GM23338 (cell line): ENCODE measurements at regions not wholly inside any gene's neighbourhood (a gene's known extent, or its start where the extent isn't known, plus 50 kb on each side); places are given as distances from the start of the nearest gene placed in this dataset.

Experiments
- ATAC-seq: fragments of 200-7000 bp; cut with Tn5 transposase; 3 replicates; pipeline ENCODE4 v1.9.1; 2020
- DNase-seq: peaks from one replicate; pipeline ENCODE4 v3.0.0-alpha.2; 2015; ENCODE audit warnings: low spot score
- H2AFZ ChIP-seq: fragments of 200-600 bp; sonication (generic); 2 replicates; pipeline ENCODE4 v1.8.0; 2016; ENCODE audit warnings: antibody characterized with exemption, mild to moderate bottlenecking, moderate library complexity
- H3F3A ChIP-seq: fragments of 200-600 bp; sonication (generic); replicated peaks from 2 replicates; pipeline ENCODE4 v1.8.0; 2017; ENCODE audit warnings: antibody characterized with exemption, mixed run types, low read depth
- H3K27ac ChIP-seq: fragments of 200-600 bp; sonication (generic); 2 replicates; pipeline ENCODE4 v1.6.1; 2016; ENCODE audit warnings: low read depth
- H3K27me3 ChIP-seq: fragments of 200-600 bp; sonication (generic); 2 replicates; pipeline ENCODE4 v1.8.0; 2016; ENCODE audit warnings: mild to moderate bottlenecking, mixed run types, moderate library complexity; ENCODE audit not compliant: insufficient read depth
- H3K36me3 ChIP-seq: fragments of 200-600 bp; sonication (generic); 2 replicates; pipeline ENCODE4 v1.8.0; 2016; ENCODE audit warnings: mild to moderate bottlenecking; ENCODE audit not compliant: insufficient read depth
- H3K4me1 ChIP-seq: fragments of 200-600 bp; sonication (generic); 2 replicates; pipeline ENCODE4 v1.8.0; 2016; ENCODE audit warnings: mild to moderate bottlenecking, moderate library complexity; ENCODE audit not compliant: insufficient read depth
- H3K4me2 ChIP-seq: fragments of 200-600 bp; sonication (generic); 2 replicates; pipeline ENCODE4 v1.7.1; 2017; ENCODE audit warnings: mixed run types
- H3K4me3 ChIP-seq: fragments of 200-600 bp; sonication (generic); 2 replicates; pipeline ENCODE4 v1.6.1; 2016; ENCODE audit warnings: mixed run types
- H3K79me2 ChIP-seq: fragments of 200-600 bp; sonication (generic); replicated peaks from 2 replicates; pipeline ENCODE4 v1.8.0; 2017; ENCODE audit warnings: mild to moderate bottlenecking; ENCODE audit not compliant: insufficient read depth
- H3K9me2 ChIP-seq: fragments of 200-600 bp; sonication (generic); 2 replicates; pipeline ENCODE4 v1.8.0; 2017; ENCODE audit not compliant: insufficient read depth
- H4K20me1 ChIP-seq: fragments of 200-600 bp; sonication (generic); replicated peaks from 2 replicates; pipeline ENCODE4 v1.8.0; 2017; ENCODE audit warnings: mild to moderate bottlenecking; ENCODE audit not compliant: insufficient read depth
- H3K27ac Mint-ChIP-seq: 2 replicates; pipeline ENCODE4 v1.8.0; 2020; ENCODE audit warnings: inconsistent platforms, mild to moderate bottlenecking, moderate library complexity, mixed read lengths
- H3K27me3 Mint-ChIP-seq: 3 replicates; pipeline ENCODE4 v1.8.0; 2022; ENCODE audit warnings: low read depth, mild to moderate bottlenecking, moderate library complexity, mixed read lengths, inconsistent platforms; ENCODE audit not compliant: insufficient read depth, poor library complexity
- H3K36me3 Mint-ChIP-seq: 3 replicates; pipeline ENCODE4 v1.8.0; 2021; ENCODE audit warnings: low read depth, mild to moderate bottlenecking, inconsistent platforms, moderate library complexity, mixed read lengths
- H3K4me1 Mint-ChIP-seq: 3 replicates; pipeline ENCODE4 v1.8.0; 2020; ENCODE audit warnings: mild to moderate bottlenecking, inconsistent platforms, mixed read lengths
- H3K4me3 Mint-ChIP-seq: 3 replicates; pipeline ENCODE4 v1.8.0; 2021; ENCODE audit warnings: moderate library complexity, mild to moderate bottlenecking, inconsistent platforms, mixed read lengths
- H3K9me3 Mint-ChIP-seq: 3 replicates; pipeline ENCODE4 v1.8.0; 2020; ENCODE audit warnings: moderate library complexity, mild to moderate bottlenecking, inconsistent platforms, mixed read lengths
- CREB1 ChIP-seq: fragments of 250-450 bp; sonication (Bioruptor Pico); IDR thresholded peaks from 2 replicates; pipeline ENCODE4 v1.5.0; 2020; ENCODE audit warnings: low read depth, mild to moderate bottlenecking, moderate library complexity
- EZH2 ChIP-seq: fragments of 200-600 bp; sonication (generic); IDR thresholded peaks from one replicate; pipeline ENCODE4 v1.8.0; 2017; ENCODE audit warnings: antibody characterized with exemption, mild to moderate bottlenecking, low read depth; ENCODE audit not compliant: unreplicated experiment
- EZH2phosphoT487 ChIP-seq: fragments of 200-600 bp; sonication (generic); IDR thresholded peaks from one replicate; pipeline ENCODE4 v1.8.1; 2018; ENCODE audit warnings: antibody characterized with exemption; ENCODE audit not compliant: unreplicated experiment
- JUNB ChIP-seq: IDR thresholded peaks from one replicate; pipeline ENCODE4 v1.6.1; 2016; ENCODE audit warnings: antibody characterized with exemption; ENCODE audit not compliant: unreplicated experiment
- NANOG ChIP-seq: IDR thresholded peaks from 2 replicates; pipeline ENCODE4 v1.6.1; 2016; ENCODE audit warnings: antibody characterized with exemption, borderline replicate concordance
- STAT1 ChIP-seq: IDR thresholded peaks from one replicate; pipeline ENCODE4 v1.6.1; 2016; ENCODE audit warnings: antibody characterized with exemption; ENCODE audit not compliant: unreplicated experiment
- ZNF114 ChIP-seq: fragments of 250-450 bp; sonication (Bioruptor Pico); IDR thresholded peaks from 2 replicates; pipeline ENCODE4 v1.5.0; 2020; ENCODE audit warnings: mild to moderate bottlenecking, moderate library complexity
- ZNF331 ChIP-seq: fragments of 250-450 bp; sonication (Bioruptor Pico); IDR thresholded peaks from 2 replicates; pipeline ENCODE4 v1.5.0; 2020; ENCODE audit warnings: low read depth, mild to moderate bottlenecking, moderate library complexity
- TF ChIP-seq, protein P1 (sequence below), 2 experiments: fragments of 200-600 bp in 1 of 2; sonication (generic) in 1 of 2; conservative IDR thresholded peaks; 2 replicates each; pipeline versions ENCODE4 v1.5.1 to v1.6.1; 2016 to 2017; ENCODE audit warnings: antibody characterized with exemption in 2 of 2, low read depth in 2 of 2, mild to moderate bottlenecking in 2 of 2, moderate library complexity in 1 of 2
- TF ChIP-seq, protein P2 (sequence below): IDR thresholded peaks from one replicate; pipeline ENCODE4 v1.6.1; 2018; ENCODE audit warnings: antibody characterized with exemption; ENCODE audit not compliant: unreplicated experiment
- TF ChIP-seq, protein P3 (sequence below): IDR thresholded peaks from 2 replicates; pipeline ENCODE4 v1.6.1; 2016; ENCODE audit warnings: antibody characterized with exemption

DNA sequence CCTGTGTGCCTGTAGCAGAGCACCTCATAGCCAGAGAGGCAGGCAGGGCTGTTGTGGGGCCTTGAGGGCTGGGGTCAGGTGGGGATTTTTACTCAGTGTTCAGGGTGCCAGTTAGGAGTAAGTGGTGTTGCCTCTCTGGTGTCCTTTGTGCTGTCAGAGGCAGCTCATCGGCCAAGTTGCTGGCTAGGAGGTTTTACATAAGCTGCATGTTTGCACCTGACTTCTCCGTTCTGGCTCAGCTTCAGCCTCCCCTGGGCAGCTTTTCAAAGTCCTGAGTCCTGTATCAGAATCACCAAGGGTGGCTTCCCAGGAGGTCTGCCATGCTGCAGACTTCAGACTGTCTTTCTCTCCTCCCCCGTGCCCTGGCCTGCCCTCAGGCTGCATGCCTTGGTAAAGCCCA lies 242.6 kb upstream of the TPM1 start (continued):
- TF ChIP-seq, protein P1, sequence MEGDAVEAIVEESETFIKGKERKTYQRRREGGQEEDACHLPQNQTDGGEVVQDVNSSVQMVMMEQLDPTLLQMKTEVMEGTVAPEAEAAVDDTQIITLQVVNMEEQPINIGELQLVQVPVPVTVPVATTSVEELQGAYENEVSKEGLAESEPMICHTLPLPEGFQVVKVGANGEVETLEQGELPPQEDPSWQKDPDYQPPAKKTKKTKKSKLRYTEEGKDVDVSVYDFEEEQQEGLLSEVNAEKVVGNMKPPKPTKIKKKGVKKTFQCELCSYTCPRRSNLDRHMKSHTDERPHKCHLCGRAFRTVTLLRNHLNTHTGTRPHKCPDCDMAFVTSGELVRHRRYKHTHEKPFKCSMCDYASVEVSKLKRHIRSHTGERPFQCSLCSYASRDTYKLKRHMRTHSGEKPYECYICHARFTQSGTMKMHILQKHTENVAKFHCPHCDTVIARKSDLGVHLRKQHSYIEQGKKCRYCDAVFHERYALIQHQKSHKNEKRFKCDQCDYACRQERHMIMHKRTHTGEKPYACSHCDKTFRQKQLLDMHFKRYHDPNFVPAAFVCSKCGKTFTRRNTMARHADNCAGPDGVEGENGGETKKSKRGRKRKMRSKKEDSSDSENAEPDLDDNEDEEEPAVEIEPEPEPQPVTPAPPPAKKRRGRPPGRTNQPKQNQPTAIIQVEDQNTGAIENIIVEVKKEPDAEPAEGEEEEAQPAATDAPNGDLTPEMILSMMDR (conservative IDR thresholded peaks at IDR 0.05; ENCODE audit: low read depth in 2 of 2): no peak
- TF ChIP-seq, protein P2, sequence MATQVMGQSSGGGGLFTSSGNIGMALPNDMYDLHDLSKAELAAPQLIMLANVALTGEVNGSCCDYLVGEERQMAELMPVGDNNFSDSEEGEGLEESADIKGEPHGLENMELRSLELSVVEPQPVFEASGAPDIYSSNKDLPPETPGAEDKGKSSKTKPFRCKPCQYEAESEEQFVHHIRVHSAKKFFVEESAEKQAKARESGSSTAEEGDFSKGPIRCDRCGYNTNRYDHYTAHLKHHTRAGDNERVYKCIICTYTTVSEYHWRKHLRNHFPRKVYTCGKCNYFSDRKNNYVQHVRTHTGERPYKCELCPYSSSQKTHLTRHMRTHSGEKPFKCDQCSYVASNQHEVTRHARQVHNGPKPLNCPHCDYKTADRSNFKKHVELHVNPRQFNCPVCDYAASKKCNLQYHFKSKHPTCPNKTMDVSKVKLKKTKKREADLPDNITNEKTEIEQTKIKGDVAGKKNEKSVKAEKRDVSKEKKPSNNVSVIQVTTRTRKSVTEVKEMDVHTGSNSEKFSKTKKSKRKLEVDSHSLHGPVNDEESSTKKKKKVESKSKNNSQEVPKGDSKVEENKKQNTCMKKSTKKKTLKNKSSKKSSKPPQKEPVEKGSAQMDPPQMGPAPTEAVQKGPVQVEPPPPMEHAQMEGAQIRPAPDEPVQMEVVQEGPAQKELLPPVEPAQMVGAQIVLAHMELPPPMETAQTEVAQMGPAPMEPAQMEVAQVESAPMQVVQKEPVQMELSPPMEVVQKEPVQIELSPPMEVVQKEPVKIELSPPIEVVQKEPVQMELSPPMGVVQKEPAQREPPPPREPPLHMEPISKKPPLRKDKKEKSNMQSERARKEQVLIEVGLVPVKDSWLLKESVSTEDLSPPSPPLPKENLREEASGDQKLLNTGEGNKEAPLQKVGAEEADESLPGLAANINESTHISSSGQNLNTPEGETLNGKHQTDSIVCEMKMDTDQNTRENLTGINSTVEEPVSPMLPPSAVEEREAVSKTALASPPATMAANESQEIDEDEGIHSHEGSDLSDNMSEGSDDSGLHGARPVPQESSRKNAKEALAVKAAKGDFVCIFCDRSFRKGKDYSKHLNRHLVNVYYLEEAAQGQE: no peak
- TF ChIP-seq EZH2phosphoT487 (no peak), ZNF114 (CRISPR knock-in tag) (no peak), CREB1 (CRISPR knock-in tag) (no peak)

DNA sequence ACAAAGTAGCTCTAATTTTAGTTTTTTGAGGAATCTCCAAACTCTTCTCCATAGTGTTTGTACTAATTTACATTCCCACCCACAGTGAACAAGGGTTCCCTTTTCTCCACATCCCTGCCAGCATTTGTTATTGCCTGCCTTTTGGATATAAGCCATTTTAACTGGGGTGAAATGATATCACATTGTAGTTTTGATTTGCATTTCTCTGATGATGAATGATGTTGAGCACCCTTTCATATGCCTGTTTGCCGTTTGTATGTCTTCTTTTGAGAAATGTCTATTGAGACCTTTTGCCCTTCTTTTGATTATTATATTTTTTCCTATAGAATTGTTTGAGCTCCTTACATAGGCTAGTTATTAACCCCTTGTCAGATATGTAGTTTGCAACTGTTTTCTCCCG lies 239.9 kb upstream of the TPM1 start:
- Histone ChIP-seq H3K4me1 (no peaks in the 10 kb centered on the region; the same call in 1 of the 2 replicates), H3K4me2 (no peak overlapping the region), H3K9me2 (no peaks in the 10 kb centered on the region), H3K27ac (no peak overlapping the region), H4K20me1 (no peaks in the 10 kb centered on the region), H3K79me2 (no peaks in the 10 kb centered on the region), H3K27me3 (no peaks in the 10 kb centered on the region), H3F3A (no peaks in the 10 kb centered on the region), H3K36me3 (no peaks in the 10 kb centered on the region), H2AFZ (no peak overlapping the region), H3K4me3 (no peak overlapping the region)
- DNase-seq: no peak
- Mint-ChIP-seq H3K27ac (no peak overlapping the region), H3K4me3 (no peak overlapping the region), H3K36me3 (no peaks in the 10 kb centered on the region; the same call in 2 of the 3 replicates), H3K4me1 (peaks cover 12% of the 10 kb centered on the region), H3K27me3 (peaks cover 10% of the 10 kb centered on the region), H3K9me3 (no peaks in the 10 kb centered on the region)
- ATAC-seq: no peak
- TF ChIP-seq JUNB (no peak), EZH2 (no peak), EZH2phosphoT487 (no peak), NANOG (no peak), ZNF331 (no peak), CREB1 (CRISPR knock-in tag) (no peak), STAT1 (no peak)
- TF ChIP-seq, protein P2: no peak
- TF ChIP-seq, protein P1 (conservative IDR thresholded peaks at IDR 0.05; ENCODE audit: low read depth in 2 of 2): no peak
- TF ChIP-seq, protein P3, sequence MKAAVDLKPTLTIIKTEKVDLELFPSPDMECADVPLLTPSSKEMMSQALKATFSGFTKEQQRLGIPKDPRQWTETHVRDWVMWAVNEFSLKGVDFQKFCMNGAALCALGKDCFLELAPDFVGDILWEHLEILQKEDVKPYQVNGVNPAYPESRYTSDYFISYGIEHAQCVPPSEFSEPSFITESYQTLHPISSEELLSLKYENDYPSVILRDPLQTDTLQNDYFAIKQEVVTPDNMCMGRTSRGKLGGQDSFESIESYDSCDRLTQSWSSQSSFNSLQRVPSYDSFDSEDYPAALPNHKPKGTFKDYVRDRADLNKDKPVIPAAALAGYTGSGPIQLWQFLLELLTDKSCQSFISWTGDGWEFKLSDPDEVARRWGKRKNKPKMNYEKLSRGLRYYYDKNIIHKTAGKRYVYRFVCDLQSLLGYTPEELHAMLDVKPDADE: no peak
